ENCODE measurements at regions not wholly inside any gene's neighbourhood (a gene's known extent, or its start where the extent isn't known, plus 50 kb on each side); places are given as distances from the start of the nearest gene placed in this dataset.

DNA sequence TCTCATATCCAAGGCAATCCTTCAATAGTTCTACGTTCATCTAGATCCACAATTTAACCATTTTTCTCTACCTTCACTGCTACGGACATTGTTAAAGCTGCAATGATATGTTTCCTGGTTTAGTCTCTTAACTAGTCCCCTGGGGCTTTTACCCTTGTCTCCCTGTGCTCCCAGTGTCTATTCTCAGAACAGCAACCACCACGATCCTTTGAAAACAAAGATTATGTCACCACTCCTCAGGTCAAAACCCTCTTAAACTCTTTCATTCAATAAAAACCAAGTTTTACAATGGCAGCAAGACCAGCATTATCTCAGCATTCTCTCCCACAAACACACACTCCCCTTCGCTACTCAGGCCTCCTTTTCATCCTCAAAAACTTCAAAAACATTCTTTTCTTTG, 298.2 kb upstream of the CHST9 start:
- TF ChIP-seq CTCF (IDR thresholded peaks at IDR 0.05), result peak; percentile 18
- TF ChIP-seq EZH2 (IDR thresholded peaks at IDR 0.05), result no peak
- TF ChIP-seq EZH2phosphoT487 (IDR thresholded peaks at IDR 0.05), result no peak
